GM19035 (cell line): ENCODE measurements at regions not wholly inside any gene's neighbourhood (a gene's known extent, or its start where the extent isn't known, plus 50 kb on each side); places are given as distances from the start of the nearest gene placed in this dataset.
"Not testable (repeated sequence)": the region's sequence is repeated elsewhere in the genome, so short reads cannot be mapped to it uniquely, and the experiment has no call there.

Source experiments
- ATAC-seq: cut with Tn5 transposase; IDR thresholded peaks from one replicate; pipeline ENCODE4 v1.9.1; 2021; ENCODE audit not compliant: unreplicated experiment

- no peak for ATAC-seq
Measured at GRCh38 chr1:58931024-58931423, 147.2 kb upstream of the JUN start.

GRCh38 chr1:58931756-58932155 lies 147.9 kb upstream of the JUN start:
- no peak for ATAC-seq

- ATAC-seq, result no peak
Measured at GRCh38 chr1:58932859-58933598, 149.2 kb upstream of the JUN start.

GRCh38 chr1:58933599-58933926 lies 149.7 kb upstream of the JUN start:
- no peak for ATAC-seq

- ATAC-seq, result no peak
Measured at GRCh38 chr1:58934706-58935105, 150.9 kb upstream of the JUN start.

GRCh38 chr1:58936973-58937372 lies 153.1 kb upstream of the JUN start:
- ATAC-seq, result no peak

- ATAC-seq, result no peak
Measured at GRCh38 chr1:58939146-58939545, 155.3 kb upstream of the JUN start.

- ATAC-seq, result no peak
Measured at GRCh38 chr1:58939666-58940370, 156.0 kb upstream of the JUN start.

GRCh38 chr1:58941471-58942289 lies 157.8 kb upstream of the JUN start:
- no peak for ATAC-seq

GRCh38 chr1:58942759-58943191 lies 158.9 kb upstream of the JUN start:
- ATAC-seq, result no peak

GRCh38 chr1:58943776-58944175 lies 159.9 kb upstream of the JUN start:
- ATAC-seq, result no peak

- no peak for ATAC-seq
Measured at GRCh38 chr1:58944439-58944838, 160.6 kb upstream of the JUN start.

GRCh38 chr1:58946390-58946789 lies 162.5 kb upstream of the JUN start:
- no peak for ATAC-seq

- no peak for ATAC-seq
Measured at GRCh38 chr1:58948671-58949070, 164.8 kb upstream of the JUN start.

GRCh38 chr1:58949551-58950220 lies 165.8 kb upstream of the JUN start:
- no peak for ATAC-seq

- no peak for ATAC-seq
Measured at GRCh38 chr1:58950897-58951296, 167.1 kb upstream of the JUN start.

GRCh38 chr1:58953951-58954350 lies 170.1 kb upstream of the JUN start:
- ATAC-seq, result not testable (repeated sequence)

GRCh38 chr1:58963287-58963686 lies 179.4 kb upstream of the JUN start:
- ATAC-seq, result not testable (repeated sequence)

- no peak for ATAC-seq
Measured at GRCh38 chr1:58964428-58964827, 180.6 kb upstream of the JUN start.

GRCh38 chr1:58964880-58965279 lies 181.0 kb upstream of the JUN start:
- ATAC-seq, result no peak
